Left kidney (tissue), 1 donor: ENCODE measurements at regions not wholly inside any gene's neighbourhood (a gene's known extent, or its start where the extent isn't known, plus 50 kb on each side); places are given as distances from the start of the nearest gene placed in this dataset.
A peak's percentile ranks its signal among the peaks of the same experiment; 100 is the strongest.

ENCODE experiments used
- DNase-seq: peaks from one replicate; pipeline ENCODE4 v3.0.0-alpha.2; 2013

DNA sequence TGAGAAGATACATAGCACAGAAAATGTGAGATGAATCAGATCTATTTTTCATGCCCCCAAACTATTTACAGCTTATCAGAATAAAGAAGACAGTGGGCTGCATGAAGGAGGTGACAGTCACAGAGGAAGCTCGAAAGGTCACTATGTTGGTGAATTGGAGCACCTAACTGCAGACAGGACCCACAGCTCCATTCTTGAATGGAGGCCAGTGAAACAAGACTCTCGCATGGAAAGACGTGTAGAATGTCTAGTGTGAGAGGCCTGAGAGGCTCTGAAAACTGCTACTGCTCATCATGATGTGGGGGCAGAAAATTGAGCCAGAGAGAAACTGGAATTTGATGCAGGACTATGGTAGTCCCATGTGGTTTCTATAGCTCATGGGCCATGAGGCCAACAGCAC, 60.3 kb upstream of the CCDC190 start:
- DNase-seq: no peak

DNA sequence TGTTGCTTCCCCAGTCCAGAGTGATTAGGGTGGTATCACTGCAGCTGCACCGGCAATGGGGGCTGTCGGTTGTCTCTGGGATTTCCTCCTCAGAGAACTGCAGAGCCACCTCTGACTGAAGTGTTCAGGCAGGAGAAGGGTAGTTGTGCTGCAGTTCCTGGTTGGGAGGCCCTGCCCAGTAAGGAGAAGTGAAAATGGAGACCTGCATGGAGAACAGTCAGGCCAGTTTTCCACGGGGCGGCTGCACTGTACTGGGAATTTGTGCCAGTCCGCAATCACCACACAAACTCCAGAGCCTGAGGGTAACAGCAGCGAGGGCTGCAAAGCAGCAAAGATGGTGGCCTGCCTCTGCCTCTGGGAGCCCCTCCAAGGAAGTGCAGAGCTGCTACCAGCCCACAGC, 58.1 kb upstream of the CCDC190 start:
- DNase-seq: no peak

DNA sequence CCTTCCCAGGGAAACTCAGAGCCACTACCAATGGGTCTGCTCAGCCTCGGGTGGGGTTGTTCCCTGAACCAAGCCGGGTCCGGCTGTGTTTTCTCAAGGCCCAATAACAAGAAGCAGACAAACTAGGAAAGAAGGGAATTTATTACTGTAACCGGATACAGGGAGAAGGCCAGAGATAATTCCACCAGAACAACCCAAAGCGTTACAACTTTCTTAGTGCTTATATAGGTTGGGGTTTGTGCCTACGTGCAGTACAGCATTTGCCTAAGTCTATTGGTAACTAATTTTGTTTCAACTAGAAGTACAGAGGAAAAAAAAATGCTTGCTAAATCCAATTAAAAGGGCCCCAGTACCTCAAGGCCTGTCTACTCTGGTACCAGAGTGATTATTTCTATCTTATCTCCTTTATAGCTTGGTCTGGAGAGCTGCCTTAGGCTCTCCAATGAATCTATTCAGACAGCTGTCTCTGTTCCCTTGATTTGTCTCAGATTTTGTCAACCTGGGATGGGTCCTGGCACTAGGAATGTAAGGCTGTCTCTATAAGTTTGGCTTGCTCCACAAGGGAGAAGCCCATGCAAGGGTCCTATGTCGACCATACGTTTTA, 57.3 kb upstream of the CCDC190 start:
- peak; percentile 32 for DNase-seq

DNA sequence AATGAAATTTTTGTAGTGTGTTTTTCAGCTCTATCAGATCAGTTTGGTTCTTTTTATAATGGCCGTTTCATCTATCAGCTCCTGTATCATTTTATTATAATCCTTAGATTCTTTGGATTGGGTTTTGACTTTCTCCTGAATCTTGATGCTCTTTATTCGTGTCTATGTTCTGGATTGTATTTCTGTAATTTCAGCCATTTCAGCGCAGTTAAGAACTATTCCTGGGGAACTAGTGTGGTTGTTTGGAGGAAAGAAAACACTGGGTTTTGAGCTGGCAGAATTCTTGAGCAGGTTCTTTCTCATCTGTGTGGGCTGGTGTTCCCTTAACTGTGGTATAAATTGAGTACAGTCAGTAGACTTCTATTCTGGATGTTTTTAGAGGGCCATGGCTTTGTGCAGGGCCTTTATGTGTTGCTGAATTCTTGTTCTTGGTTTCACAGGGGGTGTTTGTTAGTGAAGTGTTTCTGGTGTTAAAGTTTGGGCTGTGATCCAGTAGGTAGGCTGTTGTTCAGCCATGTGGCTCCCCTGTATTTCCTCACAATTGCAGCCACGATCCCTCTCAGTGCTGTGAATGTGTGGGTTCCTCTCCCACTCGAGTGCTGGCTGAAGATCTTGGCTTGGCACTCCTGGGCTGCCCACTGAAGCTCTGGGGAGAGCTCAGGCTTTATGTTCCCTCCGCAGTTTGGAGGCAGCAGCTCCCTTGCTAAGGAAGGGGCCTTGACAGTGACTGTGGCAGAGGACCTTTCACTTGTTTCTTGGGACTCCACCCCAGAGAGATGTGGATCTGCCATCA, 56.0 kb upstream of the CCDC190 start:
- DNase-seq: no peak

DNA sequence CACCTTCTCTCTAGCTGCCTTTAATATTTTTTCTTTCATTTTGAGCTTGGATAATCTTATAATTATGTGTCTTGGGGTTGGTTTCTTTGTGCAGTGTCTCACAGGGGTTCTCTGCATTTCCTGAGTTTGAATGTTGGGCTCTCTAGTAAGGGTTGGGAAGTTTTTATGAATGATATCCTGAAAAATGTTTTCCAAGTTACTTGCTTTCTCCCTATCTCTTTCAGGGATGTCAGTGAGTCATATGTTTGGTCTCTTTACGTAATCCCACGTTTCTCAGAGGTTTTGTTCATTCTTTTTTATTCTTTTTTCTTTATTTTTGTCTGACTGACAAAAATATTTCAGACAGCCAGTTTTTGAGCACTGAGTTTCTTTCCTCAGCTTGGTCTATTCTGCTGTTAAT, 55.4 kb upstream of the CCDC190 start:
- no peak for DNase-seq

DNA sequence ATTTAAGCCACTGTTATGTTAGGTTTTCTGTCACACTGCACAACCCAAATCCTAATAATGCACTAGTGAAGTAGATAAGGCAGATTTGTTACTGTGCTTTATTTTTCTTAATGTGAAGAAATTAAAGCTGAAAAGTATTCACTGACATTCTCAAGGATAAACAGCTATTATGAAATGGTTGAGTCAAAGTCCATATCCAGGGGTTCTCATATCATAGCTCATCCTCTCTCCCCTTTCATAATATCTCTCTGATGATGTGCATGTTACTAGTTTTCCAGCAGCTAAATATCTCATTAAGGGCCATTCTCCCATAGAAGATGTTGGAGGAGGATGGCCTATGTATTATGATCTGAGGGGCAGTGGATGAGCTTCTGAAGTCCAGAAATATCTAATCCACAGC, 53.6 kb upstream of the CCDC190 start:
- DNase-seq: no peak

DNA sequence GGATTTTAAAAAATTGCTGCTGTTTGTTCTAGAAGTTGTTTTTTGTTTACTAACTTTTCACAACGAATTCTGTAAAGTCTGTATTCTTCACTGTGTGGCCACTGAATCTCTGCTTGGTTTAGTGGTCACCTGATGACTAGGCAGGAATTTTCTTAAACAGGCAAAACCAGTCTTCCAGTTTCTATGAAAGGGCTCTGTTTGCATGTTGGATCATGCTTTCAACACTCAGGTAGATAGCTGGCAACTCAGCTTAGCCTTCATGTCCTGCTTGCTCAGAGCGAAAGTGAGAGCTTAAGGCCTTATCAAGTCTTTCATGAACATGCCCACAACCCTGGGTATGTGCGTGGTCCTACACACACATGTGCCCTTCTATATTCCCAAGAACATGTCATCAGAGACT, 52.4 kb upstream of the CCDC190 start:
- no peak for DNase-seq

DNA sequence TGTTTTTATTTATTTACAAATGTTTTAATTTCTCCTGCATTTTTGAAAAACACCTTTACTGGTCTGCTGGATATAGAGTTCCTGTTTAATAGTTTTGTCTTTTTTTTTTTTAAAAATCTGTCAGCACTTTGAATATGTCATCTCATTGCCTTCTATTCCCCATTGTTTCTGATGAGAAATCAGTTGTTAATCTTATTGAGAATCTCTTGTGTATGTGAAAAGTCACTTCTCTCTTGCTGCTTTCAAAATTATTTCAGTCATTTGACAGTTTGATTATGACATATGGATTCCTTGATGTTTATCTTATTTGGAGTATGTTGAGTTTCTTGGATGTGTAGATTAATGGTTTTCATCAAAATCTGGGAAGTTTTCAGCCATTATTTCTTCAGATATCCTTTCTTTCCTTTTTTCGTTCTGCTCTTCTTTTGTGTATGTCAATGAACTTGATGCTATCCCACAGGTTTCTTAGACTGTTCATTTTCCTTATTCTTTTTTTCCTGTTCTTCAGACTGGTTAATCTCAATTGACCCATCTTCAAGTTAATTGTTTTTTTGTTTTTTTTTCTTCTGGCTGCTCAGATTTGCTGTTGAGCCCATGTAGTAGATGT, 51.2 kb upstream of the CCDC190 start:
- no peak for DNase-seq
